ENCODE measurements at regions not wholly inside any gene's neighbourhood (a gene's known extent, or its start where the extent isn't known, plus 50 kb on each side); places are given as distances from the start of the nearest gene placed in this dataset.
"Not testable (repeated sequence)": the region's sequence is repeated elsewhere in the genome, so short reads cannot be mapped to it uniquely, and the experiment has no call there.

DNA sequence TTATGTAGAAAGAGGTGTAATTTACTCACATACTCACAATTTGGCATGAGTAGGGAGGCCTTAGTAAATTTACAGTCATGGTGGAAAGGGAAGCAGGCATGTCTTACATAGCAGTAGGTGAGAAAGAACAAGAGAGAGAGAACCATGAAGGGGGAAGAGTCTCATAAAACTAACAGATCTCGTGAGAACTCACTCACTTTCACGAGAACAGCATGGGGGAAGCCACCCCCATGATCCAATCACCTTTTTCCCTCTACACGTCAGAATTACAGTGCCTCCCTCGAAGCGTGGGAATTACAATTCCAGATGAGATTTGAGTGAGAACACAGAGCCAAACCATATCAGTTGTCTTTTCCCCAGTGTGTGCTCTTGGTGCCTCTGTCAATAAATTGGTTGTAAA lies 855.3 kb downstream of the TBL1XR1 start:
- FAIRE-seq (no peak), DNase-seq (ENCODE audit: insufficient read length, low spot score) (no peak)
- TF ChIP-seq, protein P1, sequence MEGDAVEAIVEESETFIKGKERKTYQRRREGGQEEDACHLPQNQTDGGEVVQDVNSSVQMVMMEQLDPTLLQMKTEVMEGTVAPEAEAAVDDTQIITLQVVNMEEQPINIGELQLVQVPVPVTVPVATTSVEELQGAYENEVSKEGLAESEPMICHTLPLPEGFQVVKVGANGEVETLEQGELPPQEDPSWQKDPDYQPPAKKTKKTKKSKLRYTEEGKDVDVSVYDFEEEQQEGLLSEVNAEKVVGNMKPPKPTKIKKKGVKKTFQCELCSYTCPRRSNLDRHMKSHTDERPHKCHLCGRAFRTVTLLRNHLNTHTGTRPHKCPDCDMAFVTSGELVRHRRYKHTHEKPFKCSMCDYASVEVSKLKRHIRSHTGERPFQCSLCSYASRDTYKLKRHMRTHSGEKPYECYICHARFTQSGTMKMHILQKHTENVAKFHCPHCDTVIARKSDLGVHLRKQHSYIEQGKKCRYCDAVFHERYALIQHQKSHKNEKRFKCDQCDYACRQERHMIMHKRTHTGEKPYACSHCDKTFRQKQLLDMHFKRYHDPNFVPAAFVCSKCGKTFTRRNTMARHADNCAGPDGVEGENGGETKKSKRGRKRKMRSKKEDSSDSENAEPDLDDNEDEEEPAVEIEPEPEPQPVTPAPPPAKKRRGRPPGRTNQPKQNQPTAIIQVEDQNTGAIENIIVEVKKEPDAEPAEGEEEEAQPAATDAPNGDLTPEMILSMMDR (IDR thresholded peaks at IDR 0.05; ENCODE audit: insufficient read depth, missing control alignments): no peak

DNA sequence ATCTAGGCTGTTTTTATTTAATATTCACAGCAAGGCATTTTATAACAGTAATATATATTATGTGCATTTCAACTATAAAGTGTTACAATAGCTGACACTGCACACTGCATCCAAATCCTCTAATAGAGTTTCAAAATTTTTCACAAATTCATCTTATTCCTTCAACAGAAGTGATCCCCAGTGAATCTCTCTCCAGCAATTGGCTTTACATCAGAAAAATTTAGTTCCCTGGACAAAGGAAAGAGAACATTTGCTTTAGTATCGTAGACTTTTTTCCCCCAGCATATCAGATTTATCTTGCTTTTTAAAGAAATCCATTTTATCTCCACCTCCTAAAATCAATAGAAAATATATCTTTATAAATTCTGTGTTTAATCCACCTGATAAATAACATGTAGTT lies 868.6 kb downstream of the TBL1XR1 start:
- TF ChIP-seq, protein P1 (IDR thresholded peaks at IDR 0.05; ENCODE audit: insufficient read depth, missing control alignments): no peak
- no peak for FAIRE-seq
- DNase-seq (ENCODE audit: insufficient read length, low spot score): no peak

DNA sequence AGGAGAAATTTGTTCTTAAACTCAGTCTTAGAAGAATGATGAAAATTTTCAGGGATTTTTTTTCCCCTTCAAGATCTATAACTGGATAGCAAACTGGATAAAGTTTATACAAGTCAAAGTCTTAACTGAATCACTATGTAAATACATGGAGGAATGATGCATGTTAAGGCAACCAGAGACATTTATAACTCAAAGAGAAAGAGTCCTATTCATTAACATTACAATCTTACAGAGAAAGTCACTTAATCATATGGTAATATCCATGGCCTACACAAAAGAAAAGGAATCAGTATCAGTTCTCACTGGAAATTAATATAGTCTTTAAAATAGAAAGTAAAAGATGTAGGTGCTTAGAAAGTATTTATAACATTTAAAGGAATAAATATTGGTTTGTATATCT lies 869.1 kb downstream of the TBL1XR1 start:
- no peak for FAIRE-seq
- no peak for DNase-seq (ENCODE audit: insufficient read length, low spot score)
- TF ChIP-seq, protein P1 (IDR thresholded peaks at IDR 0.05; ENCODE audit: insufficient read depth, missing control alignments): no peak

DNA sequence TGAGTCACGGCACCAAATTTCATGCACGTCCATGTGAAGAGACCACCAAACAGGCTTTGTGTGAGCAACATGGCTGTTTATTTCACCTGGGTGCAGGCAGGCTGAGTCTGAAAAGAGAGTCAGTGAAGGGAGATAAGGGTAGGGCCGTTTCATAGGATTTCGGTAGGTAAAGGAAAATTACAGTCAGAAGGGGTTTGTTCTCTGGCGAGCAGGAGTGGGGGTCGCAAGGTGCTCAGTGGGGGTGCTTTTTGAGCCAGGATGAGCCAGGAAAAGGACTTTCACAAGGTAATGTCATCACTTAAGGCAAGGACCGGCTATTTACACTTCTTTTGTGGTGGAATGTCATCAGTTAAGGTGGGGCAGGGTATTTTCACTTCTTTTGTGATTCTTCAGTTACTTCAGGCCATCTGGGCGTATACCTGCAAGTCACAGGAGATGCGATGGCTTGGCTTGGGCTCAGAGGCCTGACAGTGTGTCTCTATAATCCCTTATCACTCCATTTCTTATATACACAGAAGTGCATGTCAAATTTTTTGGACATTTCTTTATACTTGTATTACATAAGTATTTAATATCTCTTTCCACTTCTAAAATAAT lies 870.3 kb downstream of the TBL1XR1 start:
- not testable (repeated sequence) for DNase-seq (ENCODE audit: insufficient read length, low spot score); FAIRE-seq

DNA sequence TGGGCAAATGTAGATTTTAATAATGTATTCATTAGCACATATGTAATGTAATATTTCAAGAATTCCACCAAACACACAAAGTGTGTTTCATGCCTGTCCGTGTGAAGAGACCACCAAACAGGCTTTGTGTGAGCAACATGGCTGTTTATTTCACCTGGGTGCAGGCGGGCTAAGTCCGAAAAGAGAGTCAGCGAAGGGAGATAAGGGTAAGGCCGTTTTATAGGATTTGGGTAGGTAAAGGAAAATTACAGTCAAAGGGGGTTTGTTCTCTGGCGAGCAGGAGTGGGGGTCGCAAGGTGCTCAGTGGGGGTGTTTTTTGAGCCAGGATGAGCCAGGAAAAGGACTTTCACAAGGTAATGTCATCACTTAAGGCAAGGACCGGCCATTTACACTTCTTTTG lies 875.8 kb downstream of the TBL1XR1 start:
- not testable (repeated sequence) for DNase-seq (ENCODE audit: insufficient read length, low spot score); FAIRE-seq

DNA sequence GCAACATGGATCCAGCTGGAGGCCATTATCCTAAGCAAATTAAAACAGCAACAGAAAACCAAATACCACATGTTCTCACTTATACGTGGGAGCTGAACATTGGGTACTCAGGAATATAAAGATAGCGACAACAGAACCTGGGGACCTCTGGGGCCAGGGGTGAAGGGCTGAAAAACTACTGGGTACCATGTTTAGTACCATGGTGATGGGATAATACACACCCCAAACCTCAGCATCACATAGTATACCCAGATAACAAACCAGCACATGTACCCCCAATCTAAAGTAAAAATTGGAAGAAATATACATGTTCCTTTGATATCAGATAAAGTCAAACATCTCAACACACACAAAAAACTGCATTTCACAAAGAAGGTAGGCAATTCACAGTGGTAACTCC lies 876.2 kb downstream of the TBL1XR1 start:
- no peak for DNase-seq (ENCODE audit: insufficient read length, low spot score)
- FAIRE-seq: no peak
- TF ChIP-seq, protein P1 (IDR thresholded peaks at IDR 0.05; ENCODE audit: insufficient read depth, missing control alignments): no peak

DNA sequence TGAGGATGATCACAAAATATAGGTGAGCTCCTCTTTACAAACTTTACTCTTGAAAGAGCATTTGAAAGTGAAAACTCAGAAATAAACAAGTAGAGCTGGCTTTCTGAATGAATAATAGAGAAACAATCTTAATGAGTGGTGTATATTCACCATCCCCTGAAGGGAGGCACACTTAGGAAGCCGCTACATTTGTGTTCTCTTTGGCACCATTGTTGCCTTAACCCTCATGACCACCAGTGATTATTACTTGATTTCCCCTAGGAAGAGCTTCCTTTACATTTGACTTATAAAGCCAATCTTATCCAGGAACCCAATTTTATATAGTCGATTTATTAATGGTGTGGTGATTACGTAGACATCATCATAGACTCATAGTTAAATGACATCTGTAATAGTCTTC lies 883.9 kb downstream of the TBL1XR1 start:
- DNase-seq (ENCODE audit: insufficient read length, low spot score) (no peak), FAIRE-seq (no peak)
- TF ChIP-seq, protein P1 (IDR thresholded peaks at IDR 0.05; ENCODE audit: insufficient read depth, missing control alignments): no peak

DNA sequence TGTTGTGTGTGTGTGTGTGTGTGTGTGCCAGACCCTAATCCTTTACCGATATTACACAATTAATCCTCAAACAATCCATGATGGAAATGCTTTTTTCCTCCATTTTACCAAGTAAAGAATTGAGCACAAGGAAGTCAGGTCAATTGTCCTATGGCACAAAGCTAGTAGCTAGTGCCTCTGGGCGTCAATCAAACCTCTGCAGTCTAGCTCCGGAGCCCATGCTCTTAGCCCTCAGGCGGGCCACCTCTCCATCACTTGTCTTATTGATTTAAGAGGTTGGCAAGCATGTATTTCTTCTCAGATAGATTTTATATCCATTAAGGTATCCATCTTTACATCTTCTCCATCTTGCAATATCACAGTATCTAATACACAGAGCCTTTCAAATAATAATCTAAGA lies 886.6 kb downstream of the TBL1XR1 start:
- TF ChIP-seq, protein P1 (IDR thresholded peaks at IDR 0.05; ENCODE audit: insufficient read depth, missing control alignments): no peak
- DNase-seq (ENCODE audit: insufficient read length, low spot score) (no peak), FAIRE-seq (no peak)

Measured in D721Med (cell line).